Embryonic facial prominence (tissue), 1 donor: ENCODE measurements at regions not wholly inside any gene's neighbourhood (a gene's known extent, or its start where the extent isn't known, plus 50 kb on each side); places are given as distances from the start of the nearest gene placed in this dataset.
"Not testable (repeated sequence)": the region's sequence is repeated elsewhere in the genome, so short reads cannot be mapped to it uniquely, and the experiment has no call there.

Source experiments
- DNase-seq: peaks from one replicate; pipeline ENCODE4 v3.0.0-alpha.2; 2016; ENCODE audit errors: extremely low spot score

DNA sequence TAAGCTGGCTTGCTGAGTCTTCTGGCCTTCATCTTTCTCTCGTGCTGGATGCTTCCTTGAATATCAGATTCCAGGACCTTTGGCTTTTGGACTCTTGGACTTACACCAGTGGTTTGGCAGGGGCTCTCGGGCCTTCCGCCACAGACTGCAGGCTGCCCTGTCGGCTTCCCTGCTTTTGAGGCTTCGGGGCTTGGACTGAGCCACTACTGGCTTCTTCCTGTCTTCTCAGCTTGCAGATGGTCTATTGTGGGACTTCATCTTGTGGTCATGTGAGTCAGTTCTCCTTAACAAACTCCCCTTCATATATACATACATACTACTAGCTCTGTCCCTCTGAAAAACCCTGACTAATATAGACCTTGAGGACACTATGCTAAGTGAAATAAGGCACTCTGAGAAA is 78.3 kb upstream of the SSBP2 start:
- no peak for DNase-seq

DNA sequence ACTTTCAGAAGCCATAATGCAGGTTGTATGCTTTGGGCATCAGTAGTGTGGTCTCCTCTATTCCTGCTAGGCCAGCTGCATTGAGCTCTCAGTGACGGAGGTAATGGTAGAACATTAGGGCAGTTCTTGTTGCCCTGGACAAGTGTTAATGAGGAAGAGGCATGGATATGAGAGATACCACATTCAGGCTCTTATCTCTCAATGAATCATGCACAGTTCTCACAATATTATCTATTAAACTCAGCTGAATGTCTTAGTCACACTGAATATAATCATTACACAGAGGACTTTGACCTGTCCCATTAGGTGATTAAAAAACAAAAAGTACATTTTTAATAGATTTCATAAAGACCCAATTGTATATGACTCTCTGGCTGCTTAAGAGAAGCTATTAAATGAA is 76.6 kb upstream of the SSBP2 start:
- no peak for DNase-seq

DNA sequence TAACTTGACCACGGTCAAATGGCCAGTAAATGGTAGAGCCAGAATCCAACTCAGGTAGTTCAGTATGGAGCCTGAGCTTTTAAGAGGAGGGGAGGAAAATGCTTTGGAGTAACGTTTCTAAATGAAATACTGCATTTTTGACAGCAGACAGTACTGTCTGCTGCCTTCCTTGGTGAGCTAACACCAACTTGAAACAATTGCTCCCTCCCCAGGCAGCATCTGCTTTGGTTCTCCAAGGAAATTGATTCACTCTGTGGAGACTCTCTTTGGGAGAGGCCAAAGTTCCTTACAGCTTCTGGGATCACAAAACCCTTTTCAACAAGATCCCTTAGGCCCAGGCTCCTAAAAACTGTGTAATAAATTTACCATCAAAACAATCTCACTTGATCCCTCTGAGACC is 75.2 kb upstream of the SSBP2 start:
- no peak for DNase-seq

DNA sequence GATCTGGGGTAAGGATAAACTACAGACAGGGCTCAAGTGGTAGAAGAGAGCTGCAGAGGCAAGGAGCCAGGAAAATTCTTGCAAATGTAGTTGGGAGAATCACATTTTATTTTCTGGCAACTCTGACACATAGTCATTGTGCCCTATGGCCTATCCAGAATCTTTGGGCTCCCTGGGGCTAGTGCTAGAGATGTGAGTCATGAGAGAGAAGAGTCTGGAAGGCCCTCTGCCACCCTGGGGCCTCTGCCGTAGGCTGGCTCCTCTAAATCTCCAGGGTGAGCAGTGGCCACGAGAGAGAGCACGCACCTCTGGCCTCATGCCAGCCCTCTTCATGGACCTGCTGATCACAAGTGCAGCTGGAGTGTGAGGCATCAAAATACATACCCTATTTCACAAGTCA is 74.3 kb upstream of the SSBP2 start:
- no peak for DNase-seq

DNA sequence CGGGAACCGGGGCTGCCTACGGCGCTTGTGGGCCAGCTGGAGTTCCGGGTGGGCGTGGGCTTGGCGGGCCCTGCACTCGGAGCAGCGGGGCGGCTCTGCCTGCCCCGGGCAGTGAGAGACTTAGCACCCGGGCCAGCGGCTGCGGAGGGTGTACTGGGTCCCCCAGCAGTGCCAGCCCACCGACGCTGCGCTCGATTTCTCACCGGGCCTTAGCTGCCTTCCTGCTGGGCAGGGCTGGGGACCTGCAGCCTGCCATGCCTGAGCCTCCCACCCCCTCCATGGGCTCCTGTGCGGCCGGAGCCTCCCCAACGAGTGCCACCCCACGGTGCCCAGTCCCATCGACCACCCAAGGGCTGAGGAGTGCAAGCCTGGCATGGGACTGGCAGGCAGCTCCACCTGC is 72.8 kb upstream of the SSBP2 start:
- DNase-seq, result not testable (repeated sequence)

DNA sequence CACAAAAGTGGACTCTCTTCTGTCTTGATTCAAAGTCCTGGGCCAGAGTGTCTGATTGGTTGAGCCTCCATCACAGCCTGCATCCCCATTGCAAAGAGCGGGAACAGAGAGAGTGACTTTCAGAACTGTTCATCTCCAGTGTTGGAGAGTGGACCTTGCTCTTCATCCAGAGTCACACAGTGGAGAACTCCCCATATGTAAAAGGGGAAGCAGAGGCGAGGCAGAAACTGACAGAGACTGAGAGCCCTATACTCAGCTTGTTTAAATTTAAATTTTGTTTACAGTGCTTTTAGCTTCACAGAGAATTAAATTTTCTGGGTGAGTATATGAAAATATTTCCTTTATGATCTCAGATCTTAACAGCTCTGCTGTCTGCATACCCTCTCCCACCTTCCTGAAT is 70.0 kb upstream of the SSBP2 start:
- no peak for DNase-seq

DNA sequence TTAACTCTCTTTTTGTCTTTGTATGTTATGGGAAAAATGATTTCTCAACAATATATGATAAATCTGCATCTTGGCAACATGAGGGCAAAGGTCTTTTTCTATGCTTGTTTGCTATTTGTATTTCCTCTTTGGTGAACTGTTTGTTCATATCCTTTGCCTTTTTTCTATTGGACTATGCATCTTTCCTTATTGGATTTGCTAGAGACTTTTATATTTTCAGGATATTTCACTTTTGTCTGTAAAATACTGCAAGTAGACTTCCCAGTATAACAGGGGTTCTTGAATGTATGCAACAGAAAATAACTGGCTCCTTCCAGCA is 69.4 kb upstream of the SSBP2 start:
- no peak for DNase-seq

DNA sequence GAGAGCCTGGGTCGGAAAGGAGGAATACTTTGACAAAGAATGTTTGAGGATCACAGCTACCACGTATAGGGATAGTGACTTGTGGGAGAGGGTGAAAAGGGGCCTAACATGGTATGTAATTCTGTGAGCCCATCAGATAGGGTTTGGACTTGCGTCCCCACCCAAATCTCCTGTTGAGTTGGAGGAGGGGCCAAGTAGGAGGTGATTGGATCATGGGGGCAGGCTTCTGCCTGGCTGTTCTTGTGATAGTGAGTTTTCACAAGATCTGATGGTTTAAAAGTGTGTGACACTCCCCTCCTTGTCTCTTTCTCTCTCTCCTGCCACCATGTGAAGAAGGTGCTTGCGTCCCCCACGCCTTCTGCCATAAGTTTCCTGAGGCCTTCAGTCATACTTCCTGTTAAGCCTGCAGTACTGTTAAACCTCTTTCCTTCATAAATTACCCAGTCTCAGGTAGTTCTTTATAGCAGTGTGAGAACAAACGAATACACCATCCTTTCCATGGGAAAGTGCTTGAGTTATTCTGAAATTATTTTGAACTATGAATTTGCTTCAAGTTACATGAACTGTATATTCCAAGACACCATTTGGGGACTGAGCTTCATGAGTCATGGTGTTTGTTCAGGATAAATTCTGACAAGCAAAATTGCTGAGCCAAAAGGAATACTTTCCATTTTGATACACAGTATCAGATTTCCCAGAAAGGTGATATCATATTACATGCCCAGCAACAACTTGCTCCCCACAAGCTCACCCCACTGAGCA is 68.8 kb upstream of the SSBP2 start:
- DNase-seq, result no peak

DNA sequence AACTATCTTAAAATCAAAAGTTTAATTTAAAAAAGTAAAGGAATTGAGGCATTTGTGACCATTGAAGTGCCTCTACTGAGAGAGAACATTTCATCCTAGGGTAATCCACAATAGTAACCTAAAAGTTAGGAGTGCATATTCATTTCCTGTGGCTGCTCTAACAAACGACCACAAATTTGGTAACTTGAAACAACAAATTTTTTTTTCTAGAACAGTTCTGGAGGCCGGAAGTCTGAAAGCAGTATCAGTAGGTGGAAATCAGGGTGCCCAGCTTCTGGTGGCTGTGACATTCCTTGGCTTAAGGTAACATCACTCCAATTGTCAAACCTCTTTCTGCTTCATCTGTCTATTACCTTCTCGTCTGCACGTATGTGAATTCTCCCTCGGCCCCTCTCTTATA is 67.1 kb upstream of the SSBP2 start:
- DNase-seq, result no peak

DNA sequence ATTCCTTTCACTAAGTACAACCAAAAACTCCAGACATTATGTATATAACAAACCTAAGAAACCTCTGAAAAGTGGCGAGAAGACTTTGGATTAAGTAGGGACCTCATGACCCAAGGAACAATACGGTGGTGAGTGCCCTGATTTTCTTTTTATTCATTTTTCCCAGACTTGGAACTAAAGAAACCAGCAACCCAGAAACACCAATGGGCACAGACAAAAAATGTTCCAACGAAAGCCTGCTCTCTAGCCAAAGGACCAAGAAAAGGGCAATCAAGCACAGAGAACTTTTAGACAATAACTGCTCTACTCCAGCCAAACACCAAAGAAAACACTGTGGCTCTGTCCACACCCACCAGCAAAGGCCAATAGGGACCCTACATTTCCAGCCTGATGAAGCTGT is 66.2 kb upstream of the SSBP2 start:
- no peak for DNase-seq

DNA sequence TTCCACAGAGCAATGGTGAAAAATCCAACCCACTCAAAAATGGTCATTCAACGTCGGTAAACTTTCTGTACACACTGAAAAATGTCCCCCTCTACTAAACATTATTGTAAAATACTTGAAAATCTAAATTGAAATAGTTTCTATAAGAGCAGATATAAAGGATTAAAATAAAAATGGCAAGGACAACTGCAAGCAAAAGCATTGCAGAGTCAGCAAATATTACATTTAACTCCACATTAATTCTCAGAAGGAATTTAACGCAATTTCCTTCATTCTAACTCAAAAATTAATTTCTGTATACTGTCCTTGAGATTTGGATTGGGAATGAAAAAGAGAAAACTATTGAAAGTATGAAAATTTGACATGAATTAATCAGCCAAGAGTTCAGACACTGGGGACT is 64.4 kb upstream of the SSBP2 start:
- DNase-seq, result no peak

DNA sequence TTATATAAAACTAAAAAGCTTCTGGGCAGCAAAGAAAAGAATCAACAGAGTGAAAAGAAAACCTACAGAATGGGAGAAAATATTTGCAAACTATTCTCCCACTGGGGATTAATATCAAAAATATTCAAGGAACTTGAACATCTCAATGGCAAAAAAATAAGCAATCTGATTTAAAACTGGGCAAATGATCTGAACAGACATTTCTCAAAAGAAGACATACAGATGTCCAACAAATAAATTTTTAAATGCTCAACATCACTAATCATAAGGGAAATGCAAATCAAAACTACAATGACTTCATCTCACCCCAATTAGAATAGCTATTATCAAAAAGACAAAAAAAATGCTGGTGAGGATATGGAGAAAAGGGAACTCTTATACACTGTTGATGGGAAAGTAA is 57.2 kb upstream of the SSBP2 start:
- no peak for DNase-seq

DNA sequence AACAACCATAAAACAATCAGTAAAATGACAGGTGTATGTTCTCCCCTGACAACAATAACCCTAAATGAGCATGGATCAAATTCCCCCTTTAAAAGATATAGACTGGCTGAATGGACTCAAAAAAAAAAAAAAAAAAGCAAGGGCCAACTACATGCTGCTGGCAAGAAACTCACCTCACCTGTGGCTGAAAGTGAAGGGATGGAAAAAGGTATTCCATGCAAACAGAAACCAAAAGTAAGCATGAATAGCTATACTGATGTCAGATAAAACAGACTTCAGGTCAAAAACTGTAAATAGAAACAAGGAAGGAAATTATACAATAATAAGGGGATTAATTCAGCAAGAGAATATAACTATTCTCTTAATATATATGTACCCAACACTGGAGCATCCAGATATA is 54.2 kb upstream of the SSBP2 start:
- no peak for DNase-seq

DNA sequence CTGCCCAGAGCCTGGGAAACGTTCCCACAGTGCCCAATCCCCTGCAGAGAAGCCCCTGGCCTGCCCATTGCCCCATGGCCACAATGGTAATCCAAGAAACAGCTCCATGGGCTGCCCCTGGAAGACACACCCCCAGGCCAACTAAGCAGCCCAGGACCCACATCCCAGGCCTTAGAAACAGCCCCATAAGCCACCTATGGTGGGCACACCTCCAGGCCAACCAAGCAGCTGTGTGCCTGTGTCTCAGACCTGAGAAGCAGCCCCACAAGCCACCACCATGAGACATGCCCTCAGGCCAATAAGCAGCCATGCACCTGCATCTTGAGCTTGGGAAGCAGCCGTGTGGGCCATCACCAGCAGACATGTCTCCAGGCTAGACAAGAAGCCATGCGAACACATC is 52.9 kb upstream of the SSBP2 start:
- DNase-seq, result no peak

DNA sequence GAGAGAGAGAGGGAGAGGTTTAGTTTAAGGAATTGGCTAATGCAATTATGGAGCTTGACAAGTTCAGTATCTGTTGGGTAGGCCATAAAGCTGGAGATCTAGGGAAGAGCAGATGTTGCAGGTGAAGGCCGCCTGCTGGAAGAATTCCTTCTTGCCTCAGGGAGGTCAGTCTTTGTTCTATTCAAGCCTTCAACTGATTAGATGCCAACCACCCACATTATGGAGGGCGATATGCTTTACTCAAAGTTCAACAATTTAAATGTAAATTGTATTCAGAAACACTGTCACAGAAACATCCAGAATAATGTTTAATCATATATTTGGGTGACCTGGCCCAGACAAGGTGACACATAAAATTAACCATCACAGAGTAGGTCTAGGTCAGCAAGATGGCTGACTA is 51.7 kb upstream of the SSBP2 start:
- DNase-seq, result no peak

DNA sequence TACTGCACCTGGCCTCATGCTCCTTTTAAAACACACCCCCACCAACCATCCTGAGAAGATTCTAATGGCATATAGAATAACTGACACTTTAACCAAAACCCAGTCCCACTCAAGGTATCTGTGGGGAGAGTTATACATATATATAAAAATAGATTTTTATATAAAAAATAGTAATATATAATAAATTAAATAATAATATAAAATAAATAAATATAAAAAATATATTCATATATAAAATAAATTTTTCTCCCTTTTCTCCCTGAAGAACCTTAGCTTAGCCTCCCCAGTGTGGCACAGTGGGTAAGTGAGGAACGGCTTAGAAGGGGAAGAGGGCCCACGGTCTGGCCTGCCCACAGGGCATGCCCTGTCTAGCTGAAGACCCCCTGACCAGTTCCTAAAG is 51.1 kb upstream of the SSBP2 start:
- no peak for DNase-seq

DNA sequence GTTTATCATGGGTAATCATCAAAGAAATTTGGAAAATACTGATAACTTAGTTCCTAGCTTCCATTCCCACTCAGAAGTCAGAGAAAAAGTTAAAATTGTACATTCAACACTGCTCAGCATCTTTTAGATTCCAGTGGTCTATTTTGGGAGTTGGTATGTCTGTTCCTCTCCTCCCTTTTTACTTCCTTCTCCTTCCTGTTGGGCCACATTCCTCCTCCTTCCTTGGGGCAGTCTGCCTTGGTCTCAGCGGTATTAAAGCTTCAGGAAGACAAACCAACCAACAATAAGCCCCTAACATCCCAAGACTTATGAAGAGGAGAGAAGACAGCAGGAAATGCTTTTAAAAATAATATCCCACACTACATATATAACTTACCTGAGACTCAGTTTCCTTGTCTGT is 49.9 kb upstream of the SSBP2 start:
- no peak for DNase-seq
